K562 (cell line): ENCODE measurements at regions not wholly inside any gene's neighbourhood (a gene's known extent, or its start where the extent isn't known, plus 50 kb on each side); places are given as distances from the start of the nearest gene placed in this dataset.

Experiments used
- ESRRA ChIP-seq: fragments of 450-650 bp; IDR thresholded peaks from 2 replicates; pipeline ENCODE4 v1.6.1; 2014; ENCODE audit warnings: low read depth, mild to moderate bottlenecking, moderate library complexity, borderline replicate concordance
- ETV6 ChIP-seq, 3 experiments: fragments of 150-350 bp in 1 of 3; sonication (generic) in 1 of 3; formaldehyde crosslinking in 1 of 3; IDR thresholded peaks; 2 replicates each; pipeline versions ENCODE4 v1.6.1 to v1.8.0; 2014 to 2022; ENCODE audit warnings: borderline replicate concordance in 2 of 3, low read depth in 2 of 3, antibody characterized with exemption in 1 of 3, low read length in 1 of 3, mild to moderate bottlenecking in 1 of 3, missing genetic modification reagents in 1 of 3
- FOXA1 ChIP-seq: fragments of 450-650 bp; IDR thresholded peaks from 2 replicates; pipeline ENCODE4 v1.6.1; 2016; ENCODE audit warnings: mild to moderate bottlenecking, borderline replicate concordance
- NFYB ChIP-seq: IDR thresholded peaks from 2 replicates; pipeline ENCODE4 v1.6.1; 2011; ENCODE audit warnings: mild to moderate bottlenecking, moderate library complexity; ENCODE audit not compliant: insufficient read length; ENCODE audit errors: extremely low read depth
- RBM39 ChIP-seq: fragments of 200-400 bp; formaldehyde crosslinking; optimal IDR thresholded peaks from 2 replicates; pipeline ENCODE3; 2018; ENCODE audit warnings: low read depth, low read length
- SMAD4 ChIP-seq: fragments of 250-450 bp; sonication (Bioruptor Pico); conservative IDR thresholded peaks from 2 replicates; pipeline ENCODE4 v1.8.0; 2021; ENCODE audit warnings: inconsistent platforms, mild to moderate bottlenecking, moderate library complexity
- TAF1 ChIP-seq: IDR thresholded peaks from 2 replicates; pipeline ENCODE4 v1.6.1; 2011; ENCODE audit warnings: mild to moderate bottlenecking, low read length, moderate library complexity; ENCODE audit not compliant: insufficient read depth, control insufficient read depth, severe bottlenecking; ENCODE audit errors: extremely low read depth
- ZNF274 ChIP-seq: IDR thresholded peaks from 2 replicates; pipeline ENCODE4 v1.6.1; 2011; ENCODE audit warnings: low read depth, mild to moderate bottlenecking, low read length, moderate library complexity, borderline replicate concordance

DNA sequence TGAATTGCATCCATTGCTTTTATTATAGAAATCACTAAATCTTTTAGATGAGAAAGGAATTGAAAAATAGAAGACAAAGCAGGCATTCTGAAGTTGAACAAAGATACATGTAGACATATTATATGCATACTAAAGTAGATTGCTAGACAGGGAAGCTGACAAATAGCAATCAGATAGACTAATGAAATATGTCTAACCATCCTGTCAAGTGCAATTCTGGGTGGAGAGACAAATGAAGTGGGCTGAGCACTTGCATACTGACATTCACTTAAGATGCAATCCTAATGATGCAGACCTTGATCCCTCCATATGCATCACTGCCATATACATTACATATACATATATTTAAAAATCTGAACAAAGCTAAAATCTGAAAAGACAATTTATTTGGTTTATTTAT is 1130.0 kb upstream of the CDH6 start:
- TF ChIP-seq ETV6 (IDR thresholded peaks at IDR 0.05; ENCODE audit: borderline replicate concordance in 1 of 2, low read depth in 2 of 2, low read length in 1 of 2) (no peak), ETV6 (CRISPR knock-in tag; IDR thresholded peaks at IDR 0.05; ENCODE audit: borderline replicate concordance) (no peak), FOXA1 (no peak), RBM39 (no peak), ZNF274 (no peak), ESRRA (no peak), TAF1 (no peak), SMAD4 (CRISPR knock-in tag) (no peak), NFYB (no peak)
